IPS-15b (cell line): ENCODE measurements at regions not wholly inside any gene's neighbourhood (a gene's known extent, or its start where the extent isn't known, plus 50 kb on each side); places are given as distances from the start of the nearest gene placed in this dataset.

Experiments
- H3K27me3 ChIP-seq: one replicate; pipeline ENCODE4 v1.6.1; 2013; ENCODE audit warnings: low read length; ENCODE audit not compliant: control insufficient read depth, insufficient read depth
- H3K36me3 ChIP-seq: one replicate; pipeline ENCODE4 v1.6.1; 2013; ENCODE audit warnings: low read length; ENCODE audit not compliant: control insufficient read depth, insufficient read depth
- H3K4me1 ChIP-seq: one replicate; pipeline ENCODE4 v1.6.1; 2013; ENCODE audit warnings: mild to moderate bottlenecking, low read length; ENCODE audit not compliant: control insufficient read depth, insufficient read depth
- H3K4me3 ChIP-seq: one replicate; pipeline ENCODE4 v1.5.1; 2013; ENCODE audit warnings: low read depth, low read length
- H3K9ac ChIP-seq: one replicate; pipeline ENCODE4 v1.6.1; 2013; ENCODE audit warnings: low read depth, mild to moderate bottlenecking, low read length
- H3K9me3 ChIP-seq: one replicate; pipeline ENCODE4 v1.6.1; 2013; ENCODE audit warnings: mild to moderate bottlenecking, low read length; ENCODE audit not compliant: control insufficient read depth, insufficient read depth

GRCh38 chr5:18972177-18972576 lies 1015.8 kb downstream of the CDH18 start:
- Histone ChIP-seq H3K4me1 (peaks cover 4% of the 10 kb centered on the region), H3K27me3 (no peaks in the 10 kb centered on the region)

GRCh38 chr5:18975624-18976023 lies 1012.4 kb downstream of the CDH18 start:
- no peak overlapping the region for H3K4me3 ChIP-seq

More at GRCh38 chr5:18972177-18972576, 1015.8 kb downstream of the CDH18 start:
- Histone ChIP-seq H3K36me3 (no peaks in the 10 kb centered on the region), H3K9ac (no peak overlapping the region), H3K9me3 (no peaks in the 10 kb centered on the region), H3K4me3 (no peak overlapping the region)

GRCh38 chr5:18977880-18978279 lies 1010.1 kb downstream of the CDH18 start:
- H3K9me3 ChIP-seq = no peaks in the 10 kb centered on the region
- no peak overlapping the region for H3K4me3 ChIP-seq
- H3K9ac ChIP-seq = no peak overlapping the region
- no peaks in the 10 kb centered on the region for H3K4me1 ChIP-seq
- H3K36me3 ChIP-seq = no peaks in the 10 kb centered on the region
- H3K27me3 ChIP-seq = no peaks in the 10 kb centered on the region

More at GRCh38 chr5:18975624-18976023, 1012.4 kb downstream of the CDH18 start:
- Histone ChIP-seq H3K9ac (no peak overlapping the region), H3K4me1 (peaks cover 4% of the 10 kb centered on the region), H3K36me3 (no peaks in the 10 kb centered on the region), H3K27me3 (no peaks in the 10 kb centered on the region), H3K9me3 (no peaks in the 10 kb centered on the region)

GRCh38 chr5:18984559-18985080 lies 1003.4 kb downstream of the CDH18 start:
- Histone ChIP-seq H3K4me3 (no peak overlapping the region), H3K4me1 (peaks cover 17% of the 10 kb centered on the region), H3K9me3 (no peaks in the 10 kb centered on the region), H3K9ac (no peak overlapping the region), H3K27me3 (no peaks in the 10 kb centered on the region), H3K36me3 (no peaks in the 10 kb centered on the region)

GRCh38 chr5:18985171-18985758 lies 1002.7 kb downstream of the CDH18 start:
- Histone ChIP-seq H3K4me3 (no peak overlapping the region), H3K36me3 (no peaks in the 10 kb centered on the region), H3K4me1 (peaks cover 20% of the 10 kb centered on the region), H3K9ac (no peak overlapping the region), H3K27me3 (no peaks in the 10 kb centered on the region), H3K9me3 (no peaks in the 10 kb centered on the region)

GRCh38 chr5:18987101-18987500 lies 1000.9 kb downstream of the CDH18 start:
- H3K9ac ChIP-seq = no peak overlapping the region
- no peaks in the 10 kb centered on the region for H3K27me3 ChIP-seq
- H3K4me3 ChIP-seq = no peak overlapping the region
- peaks cover 20% of the 10 kb centered on the region for H3K4me1 ChIP-seq
- H3K36me3 ChIP-seq = no peaks in the 10 kb centered on the region
- H3K9me3 ChIP-seq = no peaks in the 10 kb centered on the region

- H3K27me3 ChIP-seq = no peaks in the 10 kb centered on the region
- H3K4me3 ChIP-seq = no peak overlapping the region
- no peak overlapping the region for H3K9ac ChIP-seq
- H3K36me3 ChIP-seq = no peaks in the 10 kb centered on the region
- H3K4me1 ChIP-seq = peaks cover 14% of the 10 kb centered on the region
- H3K9me3 ChIP-seq = no peaks in the 10 kb centered on the region
Measured at GRCh38 chr5:18990852-18991251, 997.1 kb downstream of the CDH18 start.

GRCh38 chr5:18992264-18992663 lies 995.7 kb downstream of the CDH18 start:
- Histone ChIP-seq H3K9ac (no peak overlapping the region), H3K4me1 (peaks cover 5% of the 10 kb centered on the region), H3K4me3 (no peak overlapping the region), H3K36me3 (no peaks in the 10 kb centered on the region), H3K9me3 (no peaks in the 10 kb centered on the region), H3K27me3 (no peaks in the 10 kb centered on the region)

GRCh38 chr5:18999478-18999877 lies 988.5 kb downstream of the CDH18 start:
- Histone ChIP-seq H3K9me3 (no peaks in the 10 kb centered on the region), H3K9ac (no peak overlapping the region), H3K27me3 (no peaks in the 10 kb centered on the region), H3K4me3 (no peak overlapping the region), H3K4me1 (no peaks in the 10 kb centered on the region), H3K36me3 (no peaks in the 10 kb centered on the region)

- Histone ChIP-seq H3K4me1 (no peaks in the 10 kb centered on the region), H3K27me3 (no peaks in the 10 kb centered on the region), H3K9ac (no peak overlapping the region), H3K36me3 (no peaks in the 10 kb centered on the region), H3K9me3 (no peaks in the 10 kb centered on the region), H3K4me3 (no peak overlapping the region)
Measured at GRCh38 chr5:19001054-19001453, 986.9 kb downstream of the CDH18 start.

- H3K36me3 ChIP-seq = no peaks in the 10 kb centered on the region
Measured at GRCh38 chr5:19001539-19001938, 986.5 kb downstream of the CDH18 start.

GRCh38 chr5:19002111-19002510 lies 985.9 kb downstream of the CDH18 start:
- Histone ChIP-seq H3K9ac (no peak overlapping the region), H3K9me3 (no peaks in the 10 kb centered on the region), H3K4me1 (no peaks in the 10 kb centered on the region), H3K27me3 (no peaks in the 10 kb centered on the region), H3K4me3 (no peak overlapping the region), H3K36me3 (no peaks in the 10 kb centered on the region)

More at GRCh38 chr5:19001539-19001938, 986.5 kb downstream of the CDH18 start:
- no peaks in the 10 kb centered on the region for H3K27me3 ChIP-seq
- H3K4me3 ChIP-seq = no peak overlapping the region
- H3K4me1 ChIP-seq = no peaks in the 10 kb centered on the region
- no peaks in the 10 kb centered on the region for H3K9me3 ChIP-seq
- H3K9ac ChIP-seq = no peak overlapping the region
